ENCODE measurements at regions not wholly inside any gene's neighbourhood (a gene's known extent, or its start where the extent isn't known, plus 50 kb on each side); places are given as distances from the start of the nearest gene placed in this dataset.

- no peaks in the 10 kb centered on the region for H3K27me3 ChIP-seq (replicated peaks in 2 of 5; ENCODE audit: control insufficient read depth in 4 of 5, insufficient read depth in 5 of 5, low read length in 4 of 5)
- no peak for DNase-seq
- no peak overlapping the region for H3K27ac ChIP-seq (ENCODE audit: insufficient read depth in 1 of 2, low read depth in 1 of 2, low read length in 2 of 2, poor library complexity in 1 of 2, severe bottlenecking in 2 of 2)
- no peak overlapping the region for H3K4me3 ChIP-seq (ENCODE audit: control insufficient read depth in 1 of 7, extremely low read depth in 1 of 7, insufficient read depth in 4 of 7, low read depth in 2 of 7, low read length in 6 of 7)
- H3K36me3 ChIP-seq (ENCODE audit: control insufficient read depth in 4 of 4, insufficient read depth in 4 of 4, low read length in 3 of 4), result no peaks in the 10 kb centered on the region
- ChIA-PET CTCF (no interaction called here), POLR2A (no interaction called here)
- H3K9me3 ChIP-seq (ENCODE audit: control extremely low read depth in 1 of 5, control insufficient read depth in 4 of 5, insufficient read depth in 2 of 5, low read depth in 1 of 5, low read length in 4 of 5), result no peaks in the 10 kb centered on the region
- H3K4me1 ChIP-seq (ENCODE audit: control extremely low read depth in 1 of 4, control insufficient read depth in 4 of 4, insufficient read depth in 4 of 4, low read length in 3 of 4), result no peaks in the 10 kb centered on the region
- WGBS (ENCODE audit: insufficient coverage), result no CpG with 5 or more reads among the region's 3 CpGs
Observed at GRCh38 chr10:33579996-33580395, 245.5 kb upstream of the NRP1 start.

- POLR2A ChIA-PET, result no interaction called here
- peaks cover 0 to 2% (median 0%) of the 10 kb centered on the region in 5 experiments for H3K27me3 ChIP-seq (replicated peaks in 2 of 5; ENCODE audit: control insufficient read depth in 4 of 5, insufficient read depth in 5 of 5, low read length in 4 of 5)
- no peaks in the 10 kb centered on the region for H3K4me1 ChIP-seq (ENCODE audit: control extremely low read depth in 1 of 4, control insufficient read depth in 4 of 4, insufficient read depth in 4 of 4, low read length in 3 of 4)
- DNase-seq, result no peak
- H3K36me3 ChIP-seq (ENCODE audit: control insufficient read depth in 4 of 4, insufficient read depth in 4 of 4, low read length in 3 of 4), result no peaks in the 10 kb centered on the region
- no peaks in the 10 kb centered on the region for H3K9me3 ChIP-seq (ENCODE audit: control extremely low read depth in 1 of 5, control insufficient read depth in 4 of 5, insufficient read depth in 2 of 5, low read depth in 1 of 5, low read length in 4 of 5)
- H3K27ac ChIP-seq (ENCODE audit: insufficient read depth in 1 of 2, low read depth in 1 of 2, low read length in 2 of 2, poor library complexity in 1 of 2, severe bottlenecking in 2 of 2), result no peak overlapping the region
- 100% methylated on average over 1 of the region's 2 CpGs for WGBS (ENCODE audit: insufficient coverage)
- no peak overlapping the region for H3K4me3 ChIP-seq (ENCODE audit: control insufficient read depth in 1 of 7, extremely low read depth in 1 of 7, insufficient read depth in 4 of 7, low read depth in 2 of 7, low read length in 6 of 7)
- CTCF ChIA-PET, result no interaction called here
Observed at GRCh38 chr10:33573606-33574005, 239.1 kb upstream of the NRP1 start.

- CTCF ChIA-PET, result no interaction called here
- Histone ChIP-seq H3K27ac (ENCODE audit: insufficient read depth in 1 of 2, low read depth in 1 of 2, low read length in 2 of 2, poor library complexity in 1 of 2, severe bottlenecking in 2 of 2) (no peak overlapping the region), H3K27me3 (replicated peaks in 2 of 5; ENCODE audit: control insufficient read depth in 4 of 5, insufficient read depth in 5 of 5, low read length in 4 of 5) (peaks cover 0 to 2% (median 0%) of the 10 kb centered on the region in 5 experiments)
Observed at GRCh38 chr10:33571616-33572015, 237.1 kb upstream of the NRP1 start.

GRCh38 chr10:33570495-33570894 is 236.0 kb upstream of the NRP1 start:
- Histone ChIP-seq H3K27ac (ENCODE audit: insufficient read depth in 1 of 2, low read depth in 1 of 2, low read length in 2 of 2, poor library complexity in 1 of 2, severe bottlenecking in 2 of 2) (no peak overlapping the region), H3K9me3 (ENCODE audit: control extremely low read depth in 1 of 5, control insufficient read depth in 4 of 5, insufficient read depth in 2 of 5, low read depth in 1 of 5, low read length in 4 of 5) (no peaks in the 10 kb centered on the region), H3K4me1 (ENCODE audit: control extremely low read depth in 1 of 4, control insufficient read depth in 4 of 4, insufficient read depth in 4 of 4, low read length in 3 of 4) (no peaks in the 10 kb centered on the region), H3K4me3 (ENCODE audit: control insufficient read depth in 1 of 7, extremely low read depth in 1 of 7, insufficient read depth in 4 of 7, low read depth in 2 of 7, low read length in 6 of 7) (no peak overlapping the region), H3K36me3 (ENCODE audit: control insufficient read depth in 4 of 4, insufficient read depth in 4 of 4, low read length in 3 of 4) (no peaks in the 10 kb centered on the region), H3K27me3 (replicated peaks in 2 of 5; ENCODE audit: control insufficient read depth in 4 of 5, insufficient read depth in 5 of 5, low read length in 4 of 5) (peaks cover 0 to 2% (median 0%) of the 10 kb centered on the region in 5 experiments)
- WGBS (ENCODE audit: insufficient coverage), result 30% methylated on average over 3 of the region's 3 CpGs
- ChIA-PET POLR2A (no interaction called here), CTCF (no interaction called here)
- DNase-seq, result no peak

More at GRCh38 chr10:33571616-33572015, 237.1 kb upstream of the NRP1 start:
- H3K9me3 ChIP-seq (ENCODE audit: control extremely low read depth in 1 of 5, control insufficient read depth in 4 of 5, insufficient read depth in 2 of 5, low read depth in 1 of 5, low read length in 4 of 5), result no peaks in the 10 kb centered on the region
- H3K4me1 ChIP-seq (ENCODE audit: control extremely low read depth in 1 of 4, control insufficient read depth in 4 of 4, insufficient read depth in 4 of 4, low read length in 3 of 4), result no peaks in the 10 kb centered on the region
- H3K4me3 ChIP-seq (ENCODE audit: control insufficient read depth in 1 of 7, extremely low read depth in 1 of 7, insufficient read depth in 4 of 7, low read depth in 2 of 7, low read length in 6 of 7), result no peak overlapping the region
- no peaks in the 10 kb centered on the region for H3K36me3 ChIP-seq (ENCODE audit: control insufficient read depth in 4 of 4, insufficient read depth in 4 of 4, low read length in 3 of 4)
- POLR2A ChIA-PET, result no interaction called here
- 100% methylated on average over 1 of the region's 1 CpG for WGBS (ENCODE audit: insufficient coverage)
- no peak for DNase-seq

GRCh38 chr10:33569702-33570101 is 235.2 kb upstream of the NRP1 start:
- no peak for DNase-seq
- peaks cover 0 to 2% (median 0%) of the 10 kb centered on the region in 5 experiments for H3K27me3 ChIP-seq (replicated peaks in 2 of 5; ENCODE audit: control insufficient read depth in 4 of 5, insufficient read depth in 5 of 5, low read length in 4 of 5)
- ChIA-PET CTCF (no interaction called here), POLR2A (no interaction called here)
- H3K27ac ChIP-seq (ENCODE audit: insufficient read depth in 1 of 2, low read depth in 1 of 2, low read length in 2 of 2, poor library complexity in 1 of 2, severe bottlenecking in 2 of 2), result no peak overlapping the region
- H3K4me3 ChIP-seq (ENCODE audit: control insufficient read depth in 1 of 7, extremely low read depth in 1 of 7, insufficient read depth in 4 of 7, low read depth in 2 of 7, low read length in 6 of 7), result no peak overlapping the region
- H3K9me3 ChIP-seq (ENCODE audit: control extremely low read depth in 1 of 5, control insufficient read depth in 4 of 5, insufficient read depth in 2 of 5, low read depth in 1 of 5, low read length in 4 of 5), result no peaks in the 10 kb centered on the region
- H3K36me3 ChIP-seq (ENCODE audit: control insufficient read depth in 4 of 4, insufficient read depth in 4 of 4, low read length in 3 of 4), result no peaks in the 10 kb centered on the region
- WGBS (ENCODE audit: insufficient coverage), result no CpG with 5 or more reads among the region's 1 CpG
- H3K4me1 ChIP-seq (ENCODE audit: control extremely low read depth in 1 of 4, control insufficient read depth in 4 of 4, insufficient read depth in 4 of 4, low read length in 3 of 4), result no peaks in the 10 kb centered on the region

- Histone ChIP-seq H3K36me3 (ENCODE audit: control insufficient read depth in 4 of 4, insufficient read depth in 4 of 4, low read length in 3 of 4) (no peaks in the 10 kb centered on the region), H3K4me1 (ENCODE audit: control extremely low read depth in 1 of 4, control insufficient read depth in 4 of 4, insufficient read depth in 4 of 4, low read length in 3 of 4) (no peaks in the 10 kb centered on the region), H3K27ac (ENCODE audit: insufficient read depth in 1 of 2, low read depth in 1 of 2, low read length in 2 of 2, poor library complexity in 1 of 2, severe bottlenecking in 2 of 2) (no peak overlapping the region), H3K4me3 (ENCODE audit: control insufficient read depth in 1 of 7, extremely low read depth in 1 of 7, insufficient read depth in 4 of 7, low read depth in 2 of 7, low read length in 6 of 7) (no peak overlapping the region), H3K27me3 (replicated peaks in 2 of 5; ENCODE audit: control insufficient read depth in 4 of 5, insufficient read depth in 5 of 5, low read length in 4 of 5) (peaks cover 0 to 2% (median 0%) of the 10 kb centered on the region in 5 experiments), H3K9me3 (ENCODE audit: control extremely low read depth in 1 of 5, control insufficient read depth in 4 of 5, insufficient read depth in 2 of 5, low read depth in 1 of 5, low read length in 4 of 5) (no peaks in the 10 kb centered on the region)
- ChIA-PET POLR2A (no interaction called here), CTCF (no interaction called here)
- no peak for DNase-seq
- 80% methylated on average over 1 of the region's 3 CpGs for WGBS (ENCODE audit: insufficient coverage)
Observed at GRCh38 chr10:33566426-33566825, 232.0 kb upstream of the NRP1 start.

GRCh38 chr10:33566001-33566400 is 231.5 kb upstream of the NRP1 start:
- peaks cover 0 to 2% (median 0%) of the 10 kb centered on the region in 5 experiments for H3K27me3 ChIP-seq (replicated peaks in 2 of 5; ENCODE audit: control insufficient read depth in 4 of 5, insufficient read depth in 5 of 5, low read length in 4 of 5)
- H3K4me1 ChIP-seq (ENCODE audit: control extremely low read depth in 1 of 4, control insufficient read depth in 4 of 4, insufficient read depth in 4 of 4, low read length in 3 of 4), result no peaks in the 10 kb centered on the region
- WGBS (ENCODE audit: insufficient coverage), result 100% methylated on average over 1 of the region's 6 CpGs
- H3K9me3 ChIP-seq (ENCODE audit: control extremely low read depth in 1 of 5, control insufficient read depth in 4 of 5, insufficient read depth in 2 of 5, low read depth in 1 of 5, low read length in 4 of 5), result no peaks in the 10 kb centered on the region
- no peak for DNase-seq
- ChIA-PET CTCF (no interaction called here), POLR2A (no interaction called here)
- no peaks in the 10 kb centered on the region for H3K36me3 ChIP-seq (ENCODE audit: control insufficient read depth in 4 of 4, insufficient read depth in 4 of 4, low read length in 3 of 4)
- H3K4me3 ChIP-seq (ENCODE audit: control insufficient read depth in 1 of 7, extremely low read depth in 1 of 7, insufficient read depth in 4 of 7, low read depth in 2 of 7, low read length in 6 of 7), result no peak overlapping the region
- H3K27ac ChIP-seq (ENCODE audit: insufficient read depth in 1 of 2, low read depth in 1 of 2, low read length in 2 of 2, poor library complexity in 1 of 2, severe bottlenecking in 2 of 2), result no peak overlapping the region

Measured in common myeloid progenitor, CD34-positive (primary cell).